AG10803 (cell line): ENCODE measurements at regions not wholly inside any gene's neighbourhood (a gene's known extent, or its start where the extent isn't known, plus 50 kb on each side); places are given as distances from the start of the nearest gene placed in this dataset.
A peak's percentile ranks its signal among the peaks of the same experiment; 100 is the strongest.

Source experiments
- DNase-seq: peaks from one replicate; pipeline ENCODE4 v3.0.0; 2010; ENCODE audit warnings: low read depth
- H3K4me3 ChIP-seq: 2 replicates; pipeline ENCODE4 v1.5.1; 2011; ENCODE audit warnings: mild to moderate bottlenecking, low read length, control low read depth
- TF ChIP-seq, protein P1 (sequence below): conservative IDR thresholded peaks from 2 replicates; pipeline ENCODE4 v1.5.1; 2011; ENCODE audit warnings: mild to moderate bottlenecking, low read length, control low read depth, inconsistent platforms

DNA sequence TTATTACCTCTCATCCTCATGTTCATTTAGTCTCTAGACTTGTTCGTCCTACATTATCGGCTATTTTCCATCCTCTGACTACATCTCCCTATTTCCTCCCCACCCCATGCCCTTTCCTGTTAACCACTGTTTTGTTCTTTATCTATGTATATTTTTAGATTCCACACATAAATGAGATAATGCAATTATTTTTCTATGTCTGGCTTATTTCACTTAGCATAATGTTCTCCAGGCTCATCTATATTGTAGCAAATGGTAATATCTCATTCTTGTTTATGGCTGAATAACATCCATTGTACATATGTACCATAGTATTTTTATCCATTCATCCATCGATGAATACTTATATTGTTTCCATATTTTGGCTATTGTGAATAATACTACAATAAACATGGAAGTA lies 84.6 kb upstream of the PTPRR start:
- no peak overlapping the region for H3K4me3 ChIP-seq
- TF ChIP-seq, protein P1, sequence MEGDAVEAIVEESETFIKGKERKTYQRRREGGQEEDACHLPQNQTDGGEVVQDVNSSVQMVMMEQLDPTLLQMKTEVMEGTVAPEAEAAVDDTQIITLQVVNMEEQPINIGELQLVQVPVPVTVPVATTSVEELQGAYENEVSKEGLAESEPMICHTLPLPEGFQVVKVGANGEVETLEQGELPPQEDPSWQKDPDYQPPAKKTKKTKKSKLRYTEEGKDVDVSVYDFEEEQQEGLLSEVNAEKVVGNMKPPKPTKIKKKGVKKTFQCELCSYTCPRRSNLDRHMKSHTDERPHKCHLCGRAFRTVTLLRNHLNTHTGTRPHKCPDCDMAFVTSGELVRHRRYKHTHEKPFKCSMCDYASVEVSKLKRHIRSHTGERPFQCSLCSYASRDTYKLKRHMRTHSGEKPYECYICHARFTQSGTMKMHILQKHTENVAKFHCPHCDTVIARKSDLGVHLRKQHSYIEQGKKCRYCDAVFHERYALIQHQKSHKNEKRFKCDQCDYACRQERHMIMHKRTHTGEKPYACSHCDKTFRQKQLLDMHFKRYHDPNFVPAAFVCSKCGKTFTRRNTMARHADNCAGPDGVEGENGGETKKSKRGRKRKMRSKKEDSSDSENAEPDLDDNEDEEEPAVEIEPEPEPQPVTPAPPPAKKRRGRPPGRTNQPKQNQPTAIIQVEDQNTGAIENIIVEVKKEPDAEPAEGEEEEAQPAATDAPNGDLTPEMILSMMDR: no peak
- DNase-seq: no peak

DNA sequence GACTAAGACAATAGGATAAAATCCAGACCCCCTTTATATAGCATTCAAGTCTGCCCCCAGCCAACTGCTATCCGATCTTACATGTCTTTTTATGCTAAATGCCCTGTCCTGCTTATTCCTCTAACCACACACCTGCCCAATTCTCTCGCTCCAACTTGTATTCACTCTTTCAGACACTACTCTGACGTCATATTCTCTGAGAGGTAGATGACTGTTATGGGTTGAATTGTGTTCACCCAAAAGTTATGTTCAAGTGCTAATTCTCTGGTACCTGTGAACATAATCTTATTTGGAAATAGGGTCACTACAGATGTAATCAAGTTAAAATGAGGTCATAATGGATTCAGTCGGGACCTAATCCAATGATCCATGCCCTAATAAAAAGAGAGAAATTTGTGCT lies 84.0 kb upstream of the PTPRR start:
- TF ChIP-seq, protein P1: no peak
- H3K4me3 ChIP-seq: no peak overlapping the region
- no peak for DNase-seq

DNA sequence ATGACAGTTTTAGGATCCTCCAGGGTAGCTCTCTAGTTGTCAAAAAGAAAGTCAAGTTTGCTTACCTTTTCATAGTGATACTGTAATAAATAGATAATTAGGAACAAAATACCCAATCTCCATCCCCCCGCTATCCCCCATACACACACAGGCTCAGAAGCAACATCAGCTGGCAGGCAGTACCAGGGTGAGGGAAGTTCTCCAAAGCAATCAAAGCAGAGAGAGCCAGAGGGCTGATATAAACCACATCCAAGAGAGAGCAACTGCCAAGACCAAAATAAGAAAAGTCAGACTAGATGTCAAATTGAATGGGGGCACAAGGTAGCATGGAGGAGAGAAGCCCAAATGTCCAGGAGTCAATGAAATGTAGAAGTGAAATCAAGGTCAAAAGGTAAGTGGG lies 80.2 kb upstream of the PTPRR start:
- H3K4me3 ChIP-seq: no peak overlapping the region
- no peak for DNase-seq
- TF ChIP-seq, protein P1: no peak

DNA sequence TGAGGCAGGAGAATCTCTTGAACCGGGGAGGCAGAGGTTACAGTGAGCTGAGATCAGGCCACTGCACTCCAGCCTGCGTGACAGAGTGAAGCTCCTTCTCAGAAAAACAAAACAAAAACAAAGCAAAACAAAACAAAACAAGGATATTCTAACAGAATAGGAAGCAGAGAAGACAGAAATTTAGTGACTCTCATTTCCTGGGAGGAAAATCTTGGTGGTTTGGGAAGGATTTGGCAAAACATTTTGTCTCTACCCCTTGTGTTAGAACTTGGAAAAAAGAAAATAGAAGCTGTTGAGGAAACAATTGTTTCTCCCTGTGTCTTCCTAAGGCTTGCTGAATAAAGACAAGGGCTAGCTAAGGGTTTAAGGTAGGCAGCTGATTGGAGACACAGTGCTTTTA lies 79.7 kb upstream of the PTPRR start:
- no peak overlapping the region for H3K4me3 ChIP-seq
- TF ChIP-seq, protein P1: no peak
- DNase-seq: no peak

DNA sequence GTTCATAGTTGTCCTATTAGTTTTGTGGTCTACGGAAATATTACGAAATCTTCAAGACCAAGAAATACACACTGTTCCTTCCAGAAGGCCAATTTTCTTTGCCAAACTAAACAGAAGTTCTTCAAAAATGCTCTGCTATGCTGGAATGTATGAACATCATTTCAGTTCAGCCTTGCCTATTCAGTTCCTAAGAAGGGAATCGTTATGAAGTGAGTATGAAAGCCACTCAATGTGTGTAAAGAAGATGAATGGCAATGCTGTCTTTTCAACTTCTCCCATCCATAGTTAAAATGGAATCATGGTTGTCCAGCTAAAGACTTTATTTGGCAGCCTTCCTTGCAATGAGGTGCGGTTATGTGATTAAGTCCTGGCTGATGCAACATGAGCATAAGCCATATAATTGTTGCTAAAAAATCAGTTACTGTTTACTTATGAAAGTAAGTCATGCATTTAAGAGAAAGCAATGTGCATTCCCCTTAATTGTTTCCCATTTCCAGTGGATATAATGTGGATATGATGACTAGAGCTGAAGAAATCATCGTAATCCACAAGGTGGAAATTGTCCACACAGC lies 73.8 kb upstream of the PTPRR start:
- TF ChIP-seq, protein P1: no peak
- H3K4me3 ChIP-seq: no peak overlapping the region
- peak; percentile 94 for DNase-seq

DNA sequence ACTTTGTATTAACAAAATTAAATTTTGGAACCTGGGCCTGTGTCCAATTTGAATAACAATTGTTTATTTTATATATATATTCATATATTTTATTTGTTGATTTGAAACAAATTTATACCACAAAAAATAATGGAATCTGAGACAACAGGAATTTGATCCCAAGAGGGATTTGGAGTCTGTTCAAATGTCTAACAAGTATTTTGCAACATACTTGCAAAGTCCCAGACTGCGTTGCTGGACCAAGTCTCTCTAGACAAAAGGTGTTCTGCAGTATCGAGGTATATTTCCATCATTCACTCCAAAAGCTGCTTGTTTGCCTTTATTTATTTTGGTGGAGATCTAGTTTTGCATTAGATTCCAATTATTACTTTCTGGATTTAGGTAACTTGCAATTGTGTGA lies 68.7 kb upstream of the PTPRR start:
- H3K4me3 ChIP-seq: no peak overlapping the region
- TF ChIP-seq, protein P1: no peak
- peak; percentile 18 for DNase-seq

DNA sequence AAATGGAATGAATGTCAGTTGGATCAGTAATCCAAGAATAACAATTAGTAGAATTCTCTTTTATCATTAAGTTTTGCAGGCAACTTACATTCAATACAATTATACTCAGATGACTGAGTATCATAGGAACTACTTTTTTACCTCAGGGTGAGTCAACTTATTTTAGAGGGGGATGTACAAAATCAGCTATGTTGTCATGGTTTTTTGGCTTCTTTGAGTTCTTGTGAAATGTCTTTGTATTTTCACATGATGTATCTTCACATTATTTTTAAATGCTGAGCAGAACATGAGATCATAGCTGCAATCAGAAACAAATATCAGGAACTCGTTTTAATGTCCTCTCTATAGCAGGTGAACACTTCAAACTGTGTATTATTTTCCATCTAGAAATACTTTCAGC lies 65.3 kb upstream of the PTPRR start:
- no peak overlapping the region for H3K4me3 ChIP-seq
- DNase-seq: peak; percentile 68
- TF ChIP-seq, protein P1: no peak
